ENCODE measurements at regions not wholly inside any gene's neighbourhood (a gene's known extent, or its start where the extent isn't known, plus 50 kb on each side); places are given as distances from the start of the nearest gene placed in this dataset.
"Not testable (repeated sequence)": the region's sequence is repeated elsewhere in the genome, so short reads cannot be mapped to it uniquely, and the experiment has no call there.

- no peak for DNase-seq
Observed at GRCh38 chr6:11323666-11324452, 91.4 kb upstream of the NEDD9 start.

- DNase-seq, result no peak
Observed at GRCh38 chr6:11322252-11322885, 89.9 kb upstream of the NEDD9 start.

DNA sequence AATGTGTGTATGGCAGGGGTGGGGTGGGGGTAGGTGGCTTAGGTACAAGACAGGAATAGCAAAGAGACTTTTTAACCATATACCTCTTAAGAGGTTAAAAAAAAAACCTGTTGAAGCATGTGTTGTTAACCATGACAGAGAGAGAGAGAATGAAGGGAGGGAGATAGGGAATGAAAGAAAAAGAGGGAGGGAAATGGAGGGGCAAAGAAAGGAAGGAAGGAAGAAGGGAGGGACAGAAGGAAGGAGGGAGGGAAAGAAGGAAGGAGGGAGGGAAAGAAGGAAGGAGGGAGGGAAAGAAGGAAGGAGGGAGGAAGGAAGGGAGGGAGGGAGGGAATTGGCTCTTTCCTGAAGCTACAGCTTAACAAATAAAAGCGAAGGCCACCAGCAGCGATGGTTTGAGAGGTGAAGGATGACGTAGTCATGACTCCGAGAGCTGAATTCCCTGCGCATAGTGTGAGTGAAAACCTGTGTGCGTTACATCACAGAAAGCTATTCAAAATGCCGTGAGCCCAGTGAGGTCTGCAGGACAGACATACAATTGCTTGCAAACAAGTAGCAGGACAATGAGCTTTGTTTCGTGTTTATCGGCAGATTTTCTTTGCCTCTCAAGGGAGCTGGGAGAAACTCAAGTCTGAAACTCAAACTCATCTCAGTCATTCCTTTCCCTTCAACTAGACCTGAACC, 88.6 kb upstream of the NEDD9 start:
- DNase-seq, result no peak

DNA sequence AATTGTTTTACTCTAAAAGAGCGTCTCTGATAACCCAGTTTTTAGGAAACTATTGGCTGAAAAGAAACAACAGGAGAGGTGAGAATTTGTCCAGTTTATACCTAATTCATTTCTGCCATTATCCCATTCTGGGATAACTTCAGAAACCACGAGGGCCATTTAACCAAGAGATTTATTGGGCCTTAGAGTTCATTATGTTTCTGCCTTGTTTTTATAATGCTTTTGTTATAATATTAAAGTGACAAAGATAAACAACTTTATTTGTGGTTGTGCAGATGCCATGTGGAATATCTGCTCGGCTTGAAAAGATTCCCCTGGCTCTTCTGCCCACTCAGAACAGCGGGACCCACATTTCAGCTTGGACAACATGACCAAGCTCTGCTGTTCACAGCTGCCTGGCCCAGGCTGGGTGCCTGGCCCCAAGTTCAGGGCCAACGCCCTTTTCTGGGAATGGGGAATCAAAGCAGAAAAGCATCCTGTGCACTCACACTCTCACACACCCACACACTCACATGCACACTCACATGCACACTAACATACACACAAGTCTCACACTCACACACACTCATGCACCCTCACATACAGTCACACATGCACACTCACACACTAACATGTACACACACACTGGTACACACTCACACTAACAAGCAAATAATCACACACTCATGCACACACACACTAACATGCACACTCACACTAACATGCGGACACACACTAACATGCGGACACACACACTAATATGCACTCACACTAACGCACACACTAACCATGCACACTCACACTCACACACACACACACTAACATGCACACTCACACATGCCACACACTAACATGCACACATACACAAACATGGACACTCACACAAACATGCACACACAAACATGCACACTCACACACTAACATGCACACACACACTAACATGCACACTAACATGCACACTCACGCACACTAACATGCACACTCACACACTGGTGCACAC, 86.7 kb upstream of the NEDD9 start:
- peak; percentile 23 for DNase-seq

DNA sequence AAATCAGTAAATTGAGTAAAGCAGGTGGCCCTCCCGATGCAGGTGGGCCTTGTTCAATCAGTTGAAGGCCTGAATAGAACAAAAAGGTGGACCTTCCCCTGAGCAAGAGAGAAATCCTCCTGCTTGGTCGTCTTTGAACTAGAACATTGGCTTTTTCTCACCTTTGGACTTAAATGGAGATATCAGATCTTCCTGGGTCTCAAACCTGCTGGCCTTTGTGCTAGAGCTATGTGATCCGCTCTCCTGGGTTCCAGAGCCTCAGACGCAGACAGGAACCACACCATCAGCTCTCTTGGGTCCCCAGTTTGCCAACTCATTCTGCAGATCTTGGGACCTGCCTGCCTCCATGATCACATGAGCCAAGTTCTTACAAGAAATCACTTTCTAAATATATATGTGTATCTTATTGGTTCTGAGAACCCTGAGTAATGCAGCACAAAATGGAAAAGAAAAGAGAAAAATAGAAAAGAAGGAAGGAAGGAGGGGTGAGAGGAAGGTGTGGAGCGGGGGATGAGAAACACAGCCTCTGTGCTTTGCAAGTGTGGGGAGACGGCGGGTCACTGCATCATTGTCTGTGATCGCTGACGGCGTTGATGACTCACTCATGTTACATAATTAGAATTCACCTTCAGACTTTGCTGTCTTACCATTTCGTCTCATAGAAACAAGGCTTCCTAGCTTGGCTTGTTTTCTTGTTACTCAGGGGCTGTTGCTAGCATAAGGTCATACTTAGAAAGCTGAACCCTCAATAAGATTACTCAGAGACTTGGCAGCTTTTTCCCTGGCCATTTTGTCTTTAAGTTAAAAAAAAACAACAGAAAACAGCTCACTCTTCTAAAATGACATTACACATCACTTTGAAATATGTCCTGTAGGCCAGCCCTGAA, 85.7 kb upstream of the NEDD9 start:
- DNase-seq, result peak; percentile 99

GRCh38 chr6:11315743-11316437, 83.4 kb upstream of the NEDD9 start:
- peak; percentile 98 for DNase-seq

DNA sequence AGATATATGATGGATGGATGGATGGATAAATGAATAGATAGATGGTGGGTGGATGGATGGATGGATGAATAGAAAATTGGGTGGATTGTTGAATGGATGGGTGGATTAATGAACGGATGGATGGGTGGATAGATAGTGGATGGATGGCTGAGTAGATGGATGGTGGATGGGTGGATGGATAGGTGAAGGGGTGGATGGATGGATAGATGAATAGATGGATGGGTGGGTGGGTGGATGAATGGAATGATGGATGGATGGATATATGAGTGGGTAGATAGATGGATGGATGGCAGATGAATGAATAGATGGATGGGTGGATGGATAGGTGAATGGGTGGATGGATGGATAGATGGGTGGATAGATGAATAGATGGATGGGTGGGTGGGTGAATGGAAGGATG, 80.7 kb upstream of the NEDD9 start:
- no peak for DNase-seq

GRCh38 chr6:11311970-11312369, 79.5 kb upstream of the NEDD9 start:
- no peak for DNase-seq

DNA sequence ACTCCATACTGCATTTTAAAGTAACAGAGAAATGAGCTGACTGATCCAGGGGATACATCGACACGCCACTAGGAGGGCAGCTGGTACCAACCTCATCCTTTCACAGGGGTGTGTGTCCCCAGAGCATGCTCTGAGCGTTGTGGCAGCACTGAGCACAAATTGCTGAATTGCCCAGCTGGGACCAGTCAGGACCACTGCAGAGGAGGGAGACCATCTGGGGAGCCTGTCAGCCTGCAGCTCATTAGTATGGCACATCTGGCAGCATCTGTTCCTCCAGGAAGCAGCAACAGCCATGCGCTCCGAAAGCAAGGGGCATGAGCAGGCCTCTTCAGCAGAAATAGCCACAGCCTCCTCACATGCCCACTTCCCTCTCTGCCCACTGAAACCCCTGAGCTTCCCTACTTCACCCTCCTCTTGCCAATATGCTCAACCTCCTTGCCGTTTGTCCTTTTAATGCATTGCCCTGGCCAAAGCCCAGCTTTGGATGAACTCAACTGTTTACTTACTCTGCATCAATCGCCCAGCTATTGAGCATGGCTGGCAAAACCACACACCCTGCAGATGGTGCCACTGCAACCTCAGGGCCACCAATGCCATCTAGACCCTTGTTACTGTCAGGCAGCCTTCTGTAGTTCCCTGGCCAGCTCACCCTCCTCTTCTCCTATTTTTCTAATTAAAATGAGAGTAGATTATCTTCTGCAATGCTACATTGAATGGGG, 77.6 kb upstream of the NEDD9 start:
- no peak for DNase-seq

DNA sequence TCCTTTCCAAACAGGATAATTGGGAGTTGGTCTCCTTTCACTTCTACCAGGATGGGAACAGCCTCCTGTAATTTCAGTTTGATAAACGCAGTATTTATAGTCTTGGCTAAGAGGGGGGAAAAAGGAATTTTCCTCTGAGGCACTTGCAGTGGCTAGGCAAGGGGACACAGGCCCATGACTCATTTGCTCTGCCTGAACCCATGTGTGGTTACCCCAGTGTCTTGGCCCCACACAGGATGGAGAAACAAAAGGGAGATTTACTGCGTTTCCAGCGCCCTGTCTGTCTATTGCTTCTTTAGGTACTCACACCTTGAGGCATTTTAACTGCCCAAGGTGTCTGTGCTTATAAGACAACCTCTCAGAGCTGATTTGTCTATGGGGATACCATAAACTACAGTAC, 74.8 kb upstream of the NEDD9 start:
- no peak for DNase-seq

- DNase-seq, result no peak
Observed at GRCh38 chr6:11304946-11305345, 72.5 kb upstream of the NEDD9 start.

- not testable (repeated sequence) for DNase-seq
Observed at GRCh38 chr6:11299876-11300428, 67.5 kb upstream of the NEDD9 start.

GRCh38 chr6:11299421-11299784, 66.9 kb upstream of the NEDD9 start:
- not testable (repeated sequence) for DNase-seq

DNA sequence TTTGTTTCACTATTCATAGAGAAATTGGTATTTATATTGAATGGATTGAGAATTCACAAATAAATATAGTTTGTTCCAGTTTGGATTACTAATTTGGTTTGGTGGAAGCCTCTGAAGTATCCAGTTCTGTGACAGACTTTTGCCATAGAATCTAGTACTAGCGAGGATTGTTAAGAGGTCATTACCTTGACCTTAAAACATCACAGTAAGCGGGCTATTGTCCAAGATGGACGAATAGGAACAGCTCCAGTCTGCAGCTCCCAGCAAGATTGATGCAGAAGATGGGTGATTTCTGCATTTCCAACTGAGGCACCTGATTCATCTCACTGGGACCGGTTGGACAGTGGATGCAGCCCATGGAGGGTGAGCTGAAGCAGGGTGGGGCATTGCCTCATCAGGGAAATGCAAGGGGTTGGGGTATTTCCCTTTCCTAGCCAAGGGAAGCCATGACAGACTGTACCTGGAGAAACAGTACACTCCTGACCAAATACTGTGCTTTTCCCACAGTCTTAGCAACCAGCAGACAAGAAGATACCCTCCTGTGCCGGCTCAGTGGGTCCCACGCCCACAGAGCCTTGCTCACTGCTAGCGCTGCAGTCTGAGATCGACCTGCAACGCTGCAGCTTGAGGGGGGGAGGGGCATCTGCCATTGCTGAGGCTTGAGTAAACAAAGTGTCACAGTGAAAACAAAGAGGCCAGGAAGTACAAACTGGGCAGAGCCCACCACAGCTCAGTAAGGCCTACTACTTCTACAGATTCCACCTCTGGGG, 66.4 kb upstream of the NEDD9 start:
- peak; percentile 43 for DNase-seq

DNA sequence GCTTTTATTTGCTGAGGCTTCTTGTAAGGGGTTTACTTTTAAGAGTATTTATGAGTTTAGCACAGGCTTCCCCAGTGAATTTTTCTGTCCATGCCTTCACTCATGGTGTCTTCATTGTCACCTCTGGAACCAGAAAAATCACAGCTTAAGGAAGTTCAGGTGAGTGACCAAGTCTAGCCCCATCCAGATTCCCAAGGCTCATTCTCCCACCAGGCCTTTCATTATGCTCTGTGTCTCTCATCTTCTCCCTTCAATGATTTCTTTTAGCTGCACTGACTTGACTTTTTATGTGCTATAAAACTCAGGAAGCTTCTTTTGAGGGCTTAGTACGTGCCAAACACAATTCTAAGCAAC, 64.9 kb upstream of the NEDD9 start:
- no peak for DNase-seq

- DNase-seq, result no peak
Observed at GRCh38 chr6:11296449-11297375, 64.2 kb upstream of the NEDD9 start.

GRCh38 chr6:11295969-11296368, 63.5 kb upstream of the NEDD9 start:
- no peak for DNase-seq

GRCh38 chr6:11294228-11294627, 61.8 kb upstream of the NEDD9 start:
- DNase-seq, result no peak

All from fibroblast of skin of back (primary cell).